IMR-90 (cell line): ENCODE measurements at regions not wholly inside any gene's neighbourhood (a gene's known extent, or its start where the extent isn't known, plus 50 kb on each side); places are given as distances from the start of the nearest gene placed in this dataset.

Experiments
- ATAC-seq: fragments of 200-7000 bp; cut with Tn5 transposase; 2 replicates; pipeline ENCODE4 v1.9.1; 2020; ENCODE audit warnings: low read depth, mild to moderate bottlenecking, moderate library complexity
- BruUV-seq: library from RNA; stranded (reverse); fragments of 400-500 nt; replicated peaks from 2 replicates; lab custom pipeline; 2021; lab: Mats Ljungman, UMichigan
- CTCF ChIA-PET: fragments of 300-600 bp; formaldehyde crosslinking; extraction: SDS; loops from one replicate; lab custom pipeline; 2021; ENCODE audit warnings: antibody characterized with exemption; lab: Yijun Ruan, JAX
- POLR2A ChIA-PET: fragments of 300-600 bp; sonication (Branson Sonifier 250); formaldehyde crosslinking; loops from one replicate; lab custom pipeline; 2022; ENCODE audit warnings: antibody characterized with exemption; ENCODE audit not compliant: unreplicated experiment; lab: Charles Lee
- DNase-seq: peaks from one replicate; pipeline ENCODE4 v3.0.0; 2013
- H2AFZ ChIP-seq: replicated peaks from 2 replicates; pipeline ENCODE3; 2013; ENCODE audit warnings: low read length, mild to moderate bottlenecking; ENCODE audit not compliant: poor library complexity
- H2AK5ac ChIP-seq: 2 replicates; pipeline ENCODE4 v1.6.1; 2013; ENCODE audit warnings: low read depth, low read length, inconsistent platforms
- H2AK9ac ChIP-seq: replicated peaks from 2 replicates; pipeline ENCODE3; 2013; ENCODE audit warnings: mild to moderate bottlenecking, low read depth, low read length, moderate library complexity; ENCODE audit not compliant: poor library complexity
- H2BK120ac ChIP-seq: 2 replicates; pipeline ENCODE4 v1.6.1; 2013; ENCODE audit warnings: low read depth, low read length, inconsistent platforms
- H2BK15ac ChIP-seq: 3 replicates; pipeline ENCODE4 v1.6.1; 2013; ENCODE audit warnings: low read depth, low read length, inconsistent platforms
- H2BK20ac ChIP-seq: 2 replicates; pipeline ENCODE4 v1.6.1; 2013; ENCODE audit warnings: low read depth, mild to moderate bottlenecking, inconsistent platforms, low read length, moderate library complexity
- H2BK5ac ChIP-seq: 2 replicates; pipeline ENCODE4 v1.6.1; 2013; ENCODE audit warnings: mild to moderate bottlenecking, low read depth, low read length, inconsistent platforms; ENCODE audit not compliant: poor library complexity, severe bottlenecking
- H3K14ac ChIP-seq: replicated peaks from 2 replicates; pipeline ENCODE4 v1.6.1; 2013; ENCODE audit warnings: low read depth, low read length, inconsistent platforms
- H3K18ac ChIP-seq: 2 replicates; pipeline ENCODE4 v1.6.1; 2013; ENCODE audit warnings: low read depth, low read length, control low read depth
- H3K23ac ChIP-seq: 2 replicates; pipeline ENCODE4 v1.6.1; 2013; ENCODE audit warnings: low read depth, low read length, inconsistent platforms
- H3K27ac ChIP-seq: 2 replicates; pipeline ENCODE4 v1.5.1; 2013; ENCODE audit warnings: mild to moderate bottlenecking, control low read depth, low read length; ENCODE audit not compliant: insufficient read depth
- H3K27me3 ChIP-seq: 2 replicates; pipeline ENCODE4 v1.6.1; 2013; ENCODE audit warnings: low read length; ENCODE audit not compliant: control insufficient read depth, insufficient read depth
- H3K36me3 ChIP-seq: 2 replicates; pipeline ENCODE4 v1.6.1; 2013; ENCODE audit warnings: low read length, mixed read lengths; ENCODE audit not compliant: control insufficient read depth, insufficient read depth
- H3K4ac ChIP-seq: 2 replicates; pipeline ENCODE4 v1.6.1; 2013; ENCODE audit warnings: low read depth, low read length, inconsistent platforms
- H3K4me1 ChIP-seq: 2 replicates; pipeline ENCODE4 v1.6.1; 2013; ENCODE audit warnings: low read length, mixed read lengths; ENCODE audit not compliant: control insufficient read depth, insufficient read depth
- H3K4me2 ChIP-seq: 2 replicates; pipeline ENCODE4 v1.6.1; 2013; ENCODE audit warnings: low read depth, mild to moderate bottlenecking, control low read depth, low read length, moderate library complexity
- H3K4me3 ChIP-seq: 2 replicates; pipeline ENCODE4 v1.5.1; 2013; ENCODE audit warnings: low read depth, mild to moderate bottlenecking, control low read depth, low read length, moderate library complexity; ENCODE audit not compliant: insufficient read depth
- H3K56ac ChIP-seq: 2 replicates; pipeline ENCODE4 v1.6.1; 2013; ENCODE audit warnings: low read length, inconsistent platforms; ENCODE audit not compliant: insufficient read depth; ENCODE audit errors: extremely low read depth
- H3K79me1 ChIP-seq, 2 experiments: 2 replicates each; pipeline ENCODE4 v1.6.1; 2013; ENCODE audit warnings: low read length in 2 of 2, inconsistent platforms in 1 of 2, low read depth in 1 of 2
- H3K9ac ChIP-seq: 2 replicates; pipeline ENCODE4 v1.6.1; 2013; ENCODE audit warnings: low read depth, low read length, control low read depth
- H3K9me1 ChIP-seq: 2 replicates; pipeline ENCODE4 v1.6.1; 2013; ENCODE audit warnings: low read length, inconsistent platforms; ENCODE audit not compliant: insufficient read depth
- H3K9me3 ChIP-seq: 2 replicates; pipeline ENCODE4 v1.6.1; 2013; ENCODE audit warnings: low read length; ENCODE audit not compliant: control insufficient read depth, insufficient read depth
- H4K20me1 ChIP-seq: 2 replicates; pipeline ENCODE4 v1.6.1; 2013; ENCODE audit warnings: low read length, inconsistent platforms; ENCODE audit not compliant: insufficient read depth
- H4K5ac ChIP-seq: 2 replicates; pipeline ENCODE4 v1.6.1; 2013; ENCODE audit warnings: mild to moderate bottlenecking, low read depth, low read length, control low read depth
- H4K8ac ChIP-seq, 2 experiments: 2 replicates each; pipeline ENCODE4 v1.6.1; 2013; ENCODE audit warnings: low read depth in 2 of 2, low read length in 2 of 2, control low read depth in 1 of 2, inconsistent platforms in 1 of 2
- H4K91ac ChIP-seq: 2 replicates; pipeline ENCODE4 v1.6.1; 2013; ENCODE audit warnings: low read depth, low read length, inconsistent platforms; ENCODE audit not compliant: insufficient read depth
- BHLHE40 ChIP-seq: fragments of 150-350 bp; IDR thresholded peaks from 2 replicates; pipeline ENCODE4 v1.6.1; 2016; ENCODE audit warnings: mild to moderate bottlenecking, low read depth, low read length
- CEBPB ChIP-seq: IDR thresholded peaks from 2 replicates; pipeline ENCODE4 v1.6.1; 2012; ENCODE audit warnings: low read depth, low read length, improper control_type of control experiment
- CHD1 ChIP-seq: IDR thresholded peaks from 2 replicates; pipeline ENCODE4 v1.6.1; 2012; ENCODE audit warnings: low read depth, low read length, improper control_type of control experiment
- FOS ChIP-seq: fragments of 150-350 bp; IDR thresholded peaks from 2 replicates; pipeline ENCODE4 v1.6.1; 2016; ENCODE audit warnings: low read depth, low read length
- MAFK ChIP-seq: IDR thresholded peaks from 2 replicates; pipeline ENCODE4 v1.6.1; 2012; ENCODE audit warnings: low read depth, low read length, improper control_type of control experiment
- MAZ ChIP-seq: IDR thresholded peaks from 2 replicates; pipeline ENCODE4 v1.6.1; 2012; ENCODE audit warnings: low read depth, mild to moderate bottlenecking, low read length, improper control_type of control experiment, moderate library complexity, borderline replicate concordance
- MXI1 ChIP-seq: IDR thresholded peaks from 2 replicates; pipeline ENCODE4 v1.6.1; 2012; ENCODE audit warnings: low read depth, mild to moderate bottlenecking, low read length, moderate library complexity, borderline replicate concordance
- NFE2L2 ChIP-seq: fragments of 150-350 bp; IDR thresholded peaks from 2 replicates; pipeline ENCODE4 v1.6.1; 2016; ENCODE audit warnings: low read depth, mild to moderate bottlenecking, low read length
- POLR2A ChIP-seq: IDR thresholded peaks from 2 replicates; pipeline ENCODE4 v1.6.1; 2012; ENCODE audit warnings: mild to moderate bottlenecking, low read depth, low read length
- RAD21 ChIP-seq: IDR thresholded peaks from 2 replicates; pipeline ENCODE4 v1.6.1; 2012; ENCODE audit warnings: low read length, improper control_type of control experiment
- RCOR1 ChIP-seq: IDR thresholded peaks from 2 replicates; pipeline ENCODE4 v1.6.1; 2012; ENCODE audit warnings: mild to moderate bottlenecking, low read length, improper control_type of control experiment; ENCODE audit not compliant: insufficient replicate concordance
- RFX5 ChIP-seq: IDR thresholded peaks from 2 replicates; pipeline ENCODE4 v1.8.0; 2012; ENCODE audit warnings: low read depth, mild to moderate bottlenecking, low read length, moderate library complexity
- SMC3 ChIP-seq: fragments of 150-350 bp; IDR thresholded peaks from 2 replicates; pipeline ENCODE4 v1.6.1; 2016; ENCODE audit warnings: low read depth, mild to moderate bottlenecking, antibody characterized with exemption, low read length, moderate library complexity
- WGBS, 2 experiments: methylation state at CpG; one replicate each; pipeline versions ENCODE4 v1.1.5 to v1.1.7; 2013; ENCODE audit warnings: missing lambda C conversion rate in 2 of 2; ENCODE audit not compliant: insufficient read length in 1 of 2; ENCODE audit errors: extremely low coverage in 2 of 2; 5-methylcytosine and 5-hydroxymethylcytosine counted together
- dilution Hi-C: fragments of 300-500 bp; cut with HindIII; formaldehyde crosslinking; loops from one replicate; pipeline ENCODE4 v1.14.3; 2018; ENCODE audit warnings: low sequenced_read_pairs; ENCODE audit not compliant: unreplicated experiment
- in situ Hi-C: fragments of 300-500 bp; cut with MboI; formaldehyde crosslinking; loops from 3 replicates; pipeline ENCODE4 v1.14.3; 2019; ENCODE audit warnings: low sequenced_read_pairs, inconsistent platforms, mixed read lengths
- intact Hi-C: fragments of 100-400 bp; cut with micrococcal nuclease; formaldehyde crosslinking; loops from 2 replicates; pipeline ENCODE4 v1.10.0; 2022
- TF ChIP-seq, protein P1 (sequence below): fragments of 150-350 bp; IDR thresholded peaks from 2 replicates; pipeline ENCODE4 v1.6.1; 2016; ENCODE audit warnings: low read depth, mild to moderate bottlenecking, low read length, moderate library complexity, borderline replicate concordance
- TF ChIP-seq, protein P2 (sequence below): conservative IDR thresholded peaks from 2 replicates; pipeline ENCODE4 v1.5.1; 2012; ENCODE audit warnings: mild to moderate bottlenecking, low read depth, low read length, improper control_type of control experiment

DNA sequence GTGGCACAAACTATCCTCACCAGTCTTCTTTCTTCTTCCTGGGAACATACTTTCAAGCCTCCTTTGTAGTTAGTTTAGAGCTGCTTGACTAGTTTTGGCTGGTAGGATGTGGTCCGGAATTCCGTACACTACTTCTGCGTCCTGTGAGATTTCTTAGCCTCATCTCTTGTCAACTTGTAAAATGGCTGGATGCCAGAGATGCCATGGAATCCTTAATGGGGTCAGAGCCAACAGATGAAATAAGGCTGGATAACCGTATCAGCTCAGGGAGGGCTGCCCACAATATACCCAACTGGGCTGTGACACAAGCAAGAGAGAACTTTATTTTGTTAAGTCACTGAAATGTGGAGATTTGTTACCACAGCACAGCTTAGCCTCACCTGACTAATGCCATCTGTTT, 466.9 kb upstream of the MDFIC2 start:
- Histone ChIP-seq H3K36me3 (no peaks in the 10 kb centered on the region), H3K4me1 (no peaks in the 10 kb centered on the region), H3K9ac (no peak overlapping the region), H3K18ac (no peak overlapping the region), H3K9me1 (no peaks in the 10 kb centered on the region), H2BK5ac (no peak overlapping the region), H3K9me3 (no peaks in the 10 kb centered on the region), H3K4me2 (no peak overlapping the region), H3K4ac (no peak overlapping the region), H2AK5ac (no peak overlapping the region), H2AK9ac (no peak overlapping the region), H4K20me1 (no peaks in the 10 kb centered on the region), H2BK120ac (no peak overlapping the region), H4K5ac (no peak overlapping the region), H3K14ac (no peak overlapping the region), H4K8ac (no peak overlapping the region), H3K23ac (no peak overlapping the region; the same call in 1 of the 2 replicates), H3K79me1 (no peaks in the 10 kb centered on the region), H3K27ac (no peak overlapping the region), H4K91ac (no peak overlapping the region), H2AFZ (no peak overlapping the region), H2BK20ac (no peak overlapping the region), H2BK15ac (no peak overlapping the region), H3K4me3 (no peak overlapping the region), H3K56ac (no peak overlapping the region), H3K27me3 (no peaks in the 10 kb centered on the region)
- ChIA-PET CTCF (no interaction called here), POLR2A (no interaction called here)
- intact Hi-C loops (no loop called here), in situ Hi-C loops (no loop called here), dilution Hi-C loops (no loop called here)
- TF ChIP-seq CEBPB = no peak
- TF ChIP-seq RCOR1 = no peak
- TF ChIP-seq CHD1 = no peak
- TF ChIP-seq SMC3 = no peak
- no peak for TF ChIP-seq MXI1
- TF ChIP-seq, protein P1, sequence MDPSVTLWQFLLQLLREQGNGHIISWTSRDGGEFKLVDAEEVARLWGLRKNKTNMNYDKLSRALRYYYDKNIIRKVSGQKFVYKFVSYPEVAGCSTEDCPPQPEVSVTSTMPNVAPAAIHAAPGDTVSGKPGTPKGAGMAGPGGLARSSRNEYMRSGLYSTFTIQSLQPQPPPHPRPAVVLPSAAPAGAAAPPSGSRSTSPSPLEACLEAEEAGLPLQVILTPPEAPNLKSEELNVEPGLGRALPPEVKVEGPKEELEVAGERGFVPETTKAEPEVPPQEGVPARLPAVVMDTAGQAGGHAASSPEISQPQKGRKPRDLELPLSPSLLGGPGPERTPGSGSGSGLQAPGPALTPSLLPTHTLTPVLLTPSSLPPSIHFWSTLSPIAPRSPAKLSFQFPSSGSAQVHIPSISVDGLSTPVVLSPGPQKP = no peak
- no peak for TF ChIP-seq BHLHE40
- no peak for TF ChIP-seq POLR2A
- no peak for TF ChIP-seq FOS
- TF ChIP-seq RFX5 = no peak
- no peak for TF ChIP-seq NFE2L2
- no peak for TF ChIP-seq MAZ
- TF ChIP-seq RAD21 = no peak
- no peak for TF ChIP-seq MAFK
- TF ChIP-seq, protein P2, sequence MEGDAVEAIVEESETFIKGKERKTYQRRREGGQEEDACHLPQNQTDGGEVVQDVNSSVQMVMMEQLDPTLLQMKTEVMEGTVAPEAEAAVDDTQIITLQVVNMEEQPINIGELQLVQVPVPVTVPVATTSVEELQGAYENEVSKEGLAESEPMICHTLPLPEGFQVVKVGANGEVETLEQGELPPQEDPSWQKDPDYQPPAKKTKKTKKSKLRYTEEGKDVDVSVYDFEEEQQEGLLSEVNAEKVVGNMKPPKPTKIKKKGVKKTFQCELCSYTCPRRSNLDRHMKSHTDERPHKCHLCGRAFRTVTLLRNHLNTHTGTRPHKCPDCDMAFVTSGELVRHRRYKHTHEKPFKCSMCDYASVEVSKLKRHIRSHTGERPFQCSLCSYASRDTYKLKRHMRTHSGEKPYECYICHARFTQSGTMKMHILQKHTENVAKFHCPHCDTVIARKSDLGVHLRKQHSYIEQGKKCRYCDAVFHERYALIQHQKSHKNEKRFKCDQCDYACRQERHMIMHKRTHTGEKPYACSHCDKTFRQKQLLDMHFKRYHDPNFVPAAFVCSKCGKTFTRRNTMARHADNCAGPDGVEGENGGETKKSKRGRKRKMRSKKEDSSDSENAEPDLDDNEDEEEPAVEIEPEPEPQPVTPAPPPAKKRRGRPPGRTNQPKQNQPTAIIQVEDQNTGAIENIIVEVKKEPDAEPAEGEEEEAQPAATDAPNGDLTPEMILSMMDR = no peak
- no TSS peak for BruUV-seq
- WGBS, 2 experiments = 80% methylated on average over 2 of the region's 4 CpGs; no CpG with 5 or more reads in 1 of the 2 experiments
- ATAC-seq (no peak), DNase-seq (no peak)
